GM12878 (cell line): ENCODE measurements at regions not wholly inside any gene's neighbourhood (a gene's known extent, or its start where the extent isn't known, plus 50 kb on each side); places are given as distances from the start of the nearest gene placed in this dataset.

Experiments
- ATAC-seq: fragments of 200-7000 bp; cut with Tn5 transposase; 3 replicates; pipeline ENCODE4 v1.9.1; 2020; ENCODE audit warnings: mild to moderate bottlenecking, moderate library complexity
- BruUV-seq: library from RNA; stranded (reverse); fragments of 400-500 nt; replicated peaks from 2 replicates; lab custom pipeline; 2021; lab: Mats Ljungman, UMichigan
- CTCF ChIA-PET: fragments of 300-600 bp; sonication (Branson Sonifier 250); formaldehyde crosslinking; extraction: SDS; loops from one replicate; lab custom pipeline; 2021; ENCODE audit warnings: inconsistent platforms; lab: Yijun Ruan, JAX
- POLR2A ChIA-PET: fragments of 350-600 bp; formaldehyde crosslinking; extraction: SDS; loops from one replicate; lab custom pipeline; 2021; ENCODE audit warnings: inconsistent platforms; lab: Charles Lee
- RAD21 ChIA-PET: fragments of 300-600 bp; sonication (Branson Sonifier 250); formaldehyde crosslinking; loops from one replicate; lab custom pipeline; 2023; ENCODE audit warnings: antibody characterized with exemption; ENCODE audit not compliant: unreplicated experiment; lab: Charles Lee
- SMC1A ChIA-PET: fragments of 300-600 bp; sonication (Branson Sonifier 250); formaldehyde crosslinking; loops from one replicate; lab custom pipeline; 2023; ENCODE audit not compliant: unreplicated experiment, uncharacterized antibody; lab: Charles Lee
- DNase-seq: peaks from one replicate; pipeline ENCODE4 v3.0.0-alpha.2; 2011; ENCODE audit warnings: low read depth, low spot score
- FAIRE-seq: peaks from 3 replicates; lab custom pipeline; 2011; peaks lifted over from hg19 to GRCh38; lab: Jason Lieb, UNC
- H2AFZ ChIP-seq: 2 replicates; pipeline ENCODE4 v1.6.0; 2011; ENCODE audit warnings: low read depth, low read length, control low read depth; ENCODE audit not compliant: control insufficient read depth
- H3K27ac ChIP-seq: 2 replicates; pipeline ENCODE4 v1.5.1; 2011; ENCODE audit warnings: control low read depth; ENCODE audit not compliant: control insufficient read depth, insufficient read depth
- H3K27me3 ChIP-seq, 2 experiments: replicated peaks in 1 of 2; 2 replicates each; pipeline versions ENCODE4 v1.6.0 to v1.6.1; 2011; ENCODE audit warnings: low read length in 1 of 2; ENCODE audit not compliant: control insufficient read depth in 2 of 2, insufficient read depth in 2 of 2
- H3K36me3 ChIP-seq, 2 experiments: 2 replicates each; pipeline ENCODE4 v1.5.1; 2011; ENCODE audit warnings: low read length in 1 of 2; ENCODE audit not compliant: control insufficient read depth in 2 of 2, insufficient read depth in 2 of 2
- H3K4me1 ChIP-seq: 2 replicates; pipeline ENCODE4 v1.6.1; 2011; ENCODE audit warnings: mild to moderate bottlenecking, low read length, moderate library complexity, mixed read lengths; ENCODE audit not compliant: control insufficient read depth, insufficient read depth
- H3K4me2 ChIP-seq: 2 replicates; pipeline ENCODE4 v1.6.0; 2011; ENCODE audit warnings: control low read depth; ENCODE audit not compliant: control insufficient read depth, insufficient read depth
- H3K4me3 ChIP-seq: fragments of 200-600 bp; sonication (generic); 2 replicates; pipeline ENCODE4 v1.5.1; 2016
- H3K79me2 ChIP-seq: 2 replicates; pipeline ENCODE4 v1.6.0; 2011; ENCODE audit warnings: low read length; ENCODE audit not compliant: control insufficient read depth, insufficient read depth
- H3K9ac ChIP-seq: 2 replicates; pipeline ENCODE4 v1.8.0; 2011; ENCODE audit warnings: low read length, control low read depth, mixed read lengths; ENCODE audit not compliant: control insufficient read depth, insufficient read depth
- H3K9me3 ChIP-seq: replicated peaks from 3 replicates; pipeline ENCODE4 v1.5.1; 2011; ENCODE audit warnings: mild to moderate bottlenecking, low read length; ENCODE audit not compliant: control insufficient read depth, insufficient read depth
- H4K20me1 ChIP-seq: 2 replicates; pipeline ENCODE4 v1.6.0; 2011; ENCODE audit not compliant: control insufficient read depth, insufficient read depth
- BHLHE40 ChIP-seq, 2 experiments: fragments of 450-650 bp in 1 of 2; IDR thresholded peaks; 2 replicates each; pipeline ENCODE4 v1.6.1; 2011 to 2017; ENCODE audit warnings: low read depth in 2 of 2, borderline replicate concordance in 1 of 2, improper control_type of control experiment in 1 of 2, low read length in 1 of 2, mild to moderate bottlenecking in 1 of 2
- CTCF ChIP-seq, 3 experiments: IDR thresholded peaks in 2 of 3; conservative IDR thresholded peaks in 1 of 3; 2 replicates each; pipeline ENCODE4 v1.5.1; 2011; ENCODE audit warnings: low read depth in 3 of 3, low read length in 3 of 3, mild to moderate bottlenecking in 3 of 3, control low read depth in 2 of 3, moderate library complexity in 2 of 3, inconsistent platforms in 1 of 3, mixed read lengths in 1 of 3; ENCODE audit not compliant: control insufficient read depth in 2 of 3, insufficient read depth in 1 of 3; ENCODE audit errors: extremely low read depth in 1 of 3
- FOXM1 ChIP-seq: IDR thresholded peaks from 2 replicates; pipeline ENCODE4 v1.6.1; 2012; ENCODE audit warnings: low read depth, mild to moderate bottlenecking, inconsistent platforms, low read length, moderate library complexity
- HDGF ChIP-seq: fragments of 450-650 bp; IDR thresholded peaks from 2 replicates; pipeline ENCODE4 v1.6.1; 2016; ENCODE audit warnings: antibody characterized with exemption
- KLF5 ChIP-seq: fragments of 450-650 bp; IDR thresholded peaks from 2 replicates; pipeline ENCODE4 v1.6.1; 2014; ENCODE audit warnings: mild to moderate bottlenecking; ENCODE audit not compliant: partially characterized antibody
- MTA3 ChIP-seq: IDR thresholded peaks from 2 replicates; pipeline ENCODE4 v1.6.1; 2012; ENCODE audit warnings: low read length, inconsistent platforms, borderline replicate concordance
- MYC ChIP-seq: IDR thresholded peaks from 2 replicates; pipeline ENCODE4 v1.6.1; 2011; ENCODE audit warnings: mild to moderate bottlenecking, low read length, moderate library complexity, inconsistent platforms; ENCODE audit not compliant: insufficient read depth, insufficient replicate concordance, insufficient read length, severe bottlenecking
- RUNX3 ChIP-seq: IDR thresholded peaks from 2 replicates; pipeline ENCODE4 v1.6.1; 2012; ENCODE audit warnings: low read length, inconsistent platforms
- WRNIP1 ChIP-seq: IDR thresholded peaks from 2 replicates; pipeline ENCODE4 v1.6.1; 2011; ENCODE audit warnings: low read depth, low read length, improper control_type of control experiment, borderline replicate concordance
- ZBTB4 ChIP-seq: fragments of 450-650 bp; formaldehyde crosslinking; IDR thresholded peaks from 2 replicates; pipeline ENCODE4 v1.4.0; 2022; ENCODE audit warnings: mild to moderate bottlenecking, moderate library complexity
- WGBS: methylation state at CpG from one replicate; pipeline ENCODE4 v1.1.6; 2016; ENCODE audit warnings: low lambda C conversion rate; ENCODE audit not compliant: insufficient replicate concordance, insufficient coverage; ENCODE audit errors: missing lambda C conversion rate; 5-methylcytosine and 5-hydroxymethylcytosine counted together
- in situ Hi-C: fragments of 300-500 bp; cut with MboI; formaldehyde crosslinking; loops from 9 replicates; pipeline ENCODE4 v1.14.3; 2018; ENCODE audit warnings: mixed read lengths
- intact Hi-C: fragments of 100-400 bp; cut with micrococcal nuclease; formaldehyde crosslinking; loops from one replicate; pipeline ENCODE4 v1.14.2; 2022; ENCODE audit not compliant: unreplicated experiment
- TF ChIP-seq, protein P1 (sequence below): fragments of 450-650 bp; IDR thresholded peaks from 2 replicates; pipeline ENCODE4 v1.6.1; 2014; ENCODE audit warnings: mild to moderate bottlenecking
- TF ChIP-seq, protein P2 (sequence below): fragments of 450-650 bp; formaldehyde crosslinking; IDR thresholded peaks from 2 replicates; pipeline ENCODE4 v1.5.0; 2022; ENCODE audit warnings: mild to moderate bottlenecking, missing genetic modification characterization

GRCh38 chr6:71204741-71205140, 83.9 kb upstream of the OGFRL1 start (continued):
- TF ChIP-seq, protein P1, sequence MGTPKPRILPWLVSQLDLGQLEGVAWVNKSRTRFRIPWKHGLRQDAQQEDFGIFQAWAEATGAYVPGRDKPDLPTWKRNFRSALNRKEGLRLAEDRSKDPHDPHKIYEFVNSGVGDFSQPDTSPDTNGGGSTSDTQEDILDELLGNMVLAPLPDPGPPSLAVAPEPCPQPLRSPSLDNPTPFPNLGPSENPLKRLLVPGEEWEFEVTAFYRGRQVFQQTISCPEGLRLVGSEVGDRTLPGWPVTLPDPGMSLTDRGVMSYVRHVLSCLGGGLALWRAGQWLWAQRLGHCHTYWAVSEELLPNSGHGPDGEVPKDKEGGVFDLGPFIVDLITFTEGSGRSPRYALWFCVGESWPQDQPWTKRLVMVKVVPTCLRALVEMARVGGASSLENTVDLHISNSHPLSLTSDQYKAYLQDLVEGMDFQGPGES, result no peak
- TF ChIP-seq CTCF (IDR thresholded peaks at IDR 0.05 in 2 of 3, conservative IDR thresholded peaks at IDR 0.05 in 1 of 3; ENCODE audit: control insufficient read depth in 2 of 3, extremely low read depth in 1 of 3, insufficient read depth in 1 of 3, low read depth in 3 of 3, low read length in 3 of 3), result no peak
- TF ChIP-seq MTA3, result no peak

GRCh38 chr6:71205336-71205956, 83.2 kb upstream of the OGFRL1 start:
- WGBS, result 14% methylated on average over 3 of the region's 3 CpGs
- ATAC-seq (no peak), DNase-seq (no peak), FAIRE-seq (no peak)
- Histone ChIP-seq H3K9me3 (no peaks in the 10 kb centered on the region; the same call in 2 of the 3 replicates), H3K4me3 (no peak overlapping the region), H3K4me1 (no peaks in the 10 kb centered on the region), H3K9ac (no peak overlapping the region), H3K79me2 (no peaks in the 10 kb centered on the region), H4K20me1 (no peaks in the 10 kb centered on the region), H3K27me3 (no peaks in the 10 kb centered on the region), H3K4me2 (no peak overlapping the region), H3K36me3 (no peaks in the 10 kb centered on the region), H2AFZ (no peak overlapping the region), H3K27ac (no peak overlapping the region)
- RAD21 ChIA-PET, result no interaction called here
- SMC1A ChIA-PET, result interaction anchor here (0.8 kb wide), 1 partner anchor 83 kb away, joined by 3 read pairs; no protein-coding TSS in a partner anchor
- in situ Hi-C loops, result no loop called here
- intact Hi-C loops, result no loop called here
- CTCF ChIA-PET, result interaction anchor here (1.5 kb wide), 1 partner anchor 15 kb away, joined by 5 read pairs; no protein-coding TSS in a partner anchor
- POLR2A ChIA-PET, result no interaction called here
- BruUV-seq, result no TSS peak
- TF ChIP-seq HDGF (no peak), WRNIP1 (no peak), RUNX3 (no peak), MYC (no peak), KLF5 (no peak), ZBTB4 (CRISPR knock-in tag) (no peak), FOXM1 (no peak), BHLHE40 (IDR thresholded peaks at IDR 0.05; ENCODE audit: borderline replicate concordance in 1 of 2, low read depth in 2 of 2, low read length in 1 of 2) (no peak)
- TF ChIP-seq, protein P2, sequence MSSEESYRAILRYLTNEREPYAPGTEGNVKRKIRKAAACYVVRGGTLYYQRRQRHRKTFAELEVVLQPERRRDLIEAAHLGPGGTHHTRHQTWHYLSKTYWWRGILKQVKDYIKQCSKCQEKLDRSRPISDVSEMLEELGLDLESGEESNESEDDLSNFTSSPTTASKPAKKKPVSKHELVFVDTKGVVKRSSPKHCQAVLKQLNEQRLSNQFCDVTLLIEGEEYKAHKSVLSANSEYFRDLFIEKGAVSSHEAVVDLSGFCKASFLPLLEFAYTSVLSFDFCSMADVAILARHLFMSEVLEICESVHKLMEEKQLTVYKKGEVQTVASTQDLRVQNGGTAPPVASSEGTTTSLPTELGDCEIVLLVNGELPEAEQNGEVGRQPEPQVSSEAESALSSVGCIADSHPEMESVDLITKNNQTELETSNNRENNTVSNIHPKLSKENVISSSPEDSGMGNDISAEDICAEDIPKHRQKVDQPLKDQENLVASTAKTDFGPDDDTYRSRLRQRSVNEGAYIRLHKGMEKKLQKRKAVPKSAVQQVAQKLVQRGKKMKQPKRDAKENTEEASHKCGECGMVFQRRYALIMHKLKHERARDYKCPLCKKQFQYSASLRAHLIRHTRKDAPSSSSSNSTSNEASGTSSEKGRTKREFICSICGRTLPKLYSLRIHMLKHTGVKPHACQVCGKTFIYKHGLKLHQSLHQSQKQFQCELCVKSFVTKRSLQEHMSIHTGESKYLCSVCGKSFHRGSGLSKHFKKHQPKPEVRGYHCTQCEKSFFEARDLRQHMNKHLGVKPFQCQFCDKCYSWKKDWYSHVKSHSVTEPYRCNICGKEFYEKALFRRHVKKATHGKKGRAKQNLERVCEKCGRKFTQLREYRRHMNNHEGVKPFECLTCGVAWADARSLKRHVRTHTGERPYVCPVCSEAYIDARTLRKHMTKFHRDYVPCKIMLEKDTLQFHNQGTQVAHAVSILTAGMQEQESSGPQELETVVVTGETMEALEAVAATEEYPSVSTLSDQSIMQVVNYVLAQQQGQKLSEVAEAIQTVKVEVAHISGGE (CRISPR knock-in tag), result no peak
